ENCODE measurements at regions not wholly inside any gene's neighbourhood (a gene's known extent, or its start where the extent isn't known, plus 50 kb on each side); places are given as distances from the start of the nearest gene placed in this dataset.

DNA sequence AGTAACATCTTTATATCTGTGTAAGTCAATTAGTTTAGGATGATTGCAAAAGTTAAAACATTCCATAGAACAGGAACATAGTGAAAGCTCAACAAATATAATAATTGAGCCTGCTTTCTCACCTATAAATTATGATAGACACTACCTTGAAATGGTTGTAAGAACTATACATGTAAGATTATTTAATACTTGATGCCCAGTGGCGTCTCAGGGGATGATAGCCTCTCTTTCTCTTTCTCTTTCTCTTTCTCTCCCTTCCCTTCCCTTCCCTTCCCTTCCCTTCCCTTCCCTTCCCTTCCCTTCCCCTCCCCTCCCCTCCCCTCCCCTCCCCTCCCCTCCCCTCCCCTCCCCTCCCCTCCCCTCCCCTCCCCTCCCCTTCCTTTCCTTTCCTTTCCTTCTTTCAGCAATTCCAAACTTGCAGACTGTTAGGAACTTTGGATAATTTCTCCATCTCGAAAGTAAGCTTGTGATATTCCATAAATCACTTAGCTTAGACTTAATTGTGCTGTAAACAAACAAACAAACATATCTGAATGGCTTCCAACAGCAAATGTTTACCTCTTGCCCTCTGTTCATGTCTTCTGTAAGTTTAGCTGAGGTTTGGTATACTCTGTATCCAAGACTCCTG lies 1102.7 kb downstream of the TSN start:
- no peaks in the 10 kb centered on the region for H3K27me3 ChIP-seq
- H3K36me3 ChIP-seq = no peaks in the 10 kb centered on the region
- H3K4me3 ChIP-seq = no peak overlapping the region
- no peak overlapping the region for H3K27ac ChIP-seq
- no peaks in the 10 kb centered on the region for H3K9me3 ChIP-seq (ENCODE audit: low read depth)
- DNase-seq (ENCODE audit: low read depth in 1 of 2, low spot score in 1 of 2) = no peak
- no peak for TF ChIP-seq CTCF (IDR thresholded peaks at IDR 0.05; ENCODE audit: low read depth, low read length)
- no peaks in the 10 kb centered on the region for H3K4me1 ChIP-seq (ENCODE audit: low read depth)

DNA sequence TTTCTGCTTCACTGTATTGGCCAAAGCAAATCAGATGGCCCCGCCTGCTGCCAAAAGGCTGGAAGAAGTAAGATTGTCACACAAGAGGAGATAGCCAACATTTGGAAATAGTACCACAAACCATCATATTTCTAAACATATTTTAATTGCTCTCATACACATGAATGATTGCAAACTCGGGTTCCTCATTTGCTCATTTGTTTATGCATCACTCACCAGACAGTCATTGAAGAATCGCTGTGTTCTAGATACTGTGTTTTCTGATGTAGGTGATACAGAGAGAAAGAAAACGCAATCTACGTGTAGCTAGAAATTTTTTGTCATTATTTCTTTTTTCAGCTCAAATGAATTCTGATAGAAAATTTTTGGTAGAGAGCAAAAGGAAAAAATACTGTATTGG lies 1103.4 kb downstream of the TSN start:
- Histone ChIP-seq H3K27me3 (no peaks in the 10 kb centered on the region), H3K4me1 (ENCODE audit: low read depth) (no peaks in the 10 kb centered on the region), H3K9me3 (ENCODE audit: low read depth) (no peaks in the 10 kb centered on the region), H3K36me3 (no peaks in the 10 kb centered on the region), H3K4me3 (no peak overlapping the region), H3K27ac (no peak overlapping the region)
- DNase-seq (ENCODE audit: low read depth in 1 of 2, low spot score in 1 of 2) = no peak
- TF ChIP-seq CTCF (IDR thresholded peaks at IDR 0.05; ENCODE audit: low read depth, low read length) = no peak

DNA sequence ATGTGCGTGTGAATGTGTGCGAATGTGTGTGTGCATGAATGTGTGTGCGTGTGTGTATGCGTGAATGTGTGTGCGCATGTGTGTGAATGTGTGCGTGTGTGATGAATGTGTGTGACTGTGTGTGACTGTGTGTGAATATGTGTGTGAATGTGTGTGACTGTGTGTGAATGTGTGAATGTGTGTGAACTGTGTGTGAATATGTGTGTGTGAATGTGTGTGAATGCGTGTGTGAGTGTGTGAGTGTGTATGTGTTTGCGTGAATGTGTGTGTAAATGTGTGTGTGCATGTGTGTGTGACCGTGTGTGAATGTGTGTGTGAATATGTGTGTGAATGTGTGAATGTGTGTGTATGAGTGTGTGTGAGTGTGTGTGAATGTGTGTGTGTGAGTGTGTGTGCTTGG lies 1103.8 kb downstream of the TSN start:
- Histone ChIP-seq H3K4me1 (ENCODE audit: low read depth) (no peaks in the 10 kb centered on the region), H3K9me3 (ENCODE audit: low read depth) (no peaks in the 10 kb centered on the region), H3K36me3 (no peaks in the 10 kb centered on the region), H3K4me3 (no peak overlapping the region), H3K27me3 (no peaks in the 10 kb centered on the region), H3K27ac (no peak overlapping the region)
- DNase-seq (ENCODE audit: low read depth in 1 of 2, low spot score in 1 of 2) = no peak
- TF ChIP-seq CTCF (IDR thresholded peaks at IDR 0.05; ENCODE audit: low read depth, low read length) = no peak

DNA sequence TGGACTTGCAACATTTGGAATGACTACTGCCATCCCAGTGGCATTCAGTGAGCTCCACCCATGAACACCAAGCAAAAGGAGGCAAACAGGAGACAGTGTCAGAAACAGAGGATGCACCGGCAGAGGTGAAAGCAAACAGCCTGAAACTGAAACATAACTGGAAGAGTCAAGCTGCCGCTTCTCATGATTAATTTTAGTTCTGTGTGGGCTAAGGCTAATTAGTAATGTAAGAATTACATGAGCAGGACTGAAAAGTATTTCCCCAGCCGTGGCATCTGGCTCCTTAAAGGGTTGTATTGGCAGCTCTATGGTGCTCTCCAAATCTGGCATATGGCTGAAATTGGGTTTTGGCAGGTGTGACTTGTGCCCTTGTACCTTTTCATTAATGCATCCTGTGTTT lies 1108.1 kb downstream of the TSN start:
- H3K36me3 ChIP-seq = no peaks in the 10 kb centered on the region
- no peaks in the 10 kb centered on the region for H3K9me3 ChIP-seq (ENCODE audit: low read depth)
- no peak overlapping the region for H3K27ac ChIP-seq
- no peaks in the 10 kb centered on the region for H3K27me3 ChIP-seq
- no peaks in the 10 kb centered on the region for H3K4me1 ChIP-seq (ENCODE audit: low read depth)
- H3K4me3 ChIP-seq = no peak overlapping the region
- no peak for TF ChIP-seq CTCF (IDR thresholded peaks at IDR 0.05; ENCODE audit: low read depth, low read length)
- DNase-seq (ENCODE audit: low read depth in 1 of 2, low spot score in 1 of 2) = no peak

DNA sequence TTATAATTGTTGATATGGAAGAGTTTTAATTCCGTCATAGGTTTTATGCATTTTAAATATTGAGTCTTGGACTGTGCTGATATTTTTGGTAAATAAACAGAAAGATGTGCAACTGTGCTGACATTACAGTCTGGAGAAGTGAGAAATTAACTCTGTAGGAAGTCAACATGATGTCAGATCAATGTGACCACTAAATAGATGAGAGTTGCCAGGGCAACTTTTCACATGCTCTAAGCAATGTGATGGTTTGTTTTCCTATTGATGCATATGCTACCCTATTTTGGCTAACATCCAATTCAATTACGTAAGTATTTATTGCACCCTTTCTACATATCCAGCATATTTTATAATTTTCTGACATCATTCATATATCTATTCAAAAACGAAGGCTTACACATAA lies 1109.3 kb downstream of the TSN start:
- TF ChIP-seq CTCF (IDR thresholded peaks at IDR 0.05; ENCODE audit: low read depth, low read length) = no peak
- no peak overlapping the region for H3K27ac ChIP-seq
- no peaks in the 10 kb centered on the region for H3K36me3 ChIP-seq
- DNase-seq (ENCODE audit: low read depth in 1 of 2, low spot score in 1 of 2) = peak in 1 of 2 donors; percentile 23
- no peak overlapping the region for H3K4me3 ChIP-seq
- H3K9me3 ChIP-seq (ENCODE audit: low read depth) = no peaks in the 10 kb centered on the region
- no peaks in the 10 kb centered on the region for H3K27me3 ChIP-seq
- H3K4me1 ChIP-seq (ENCODE audit: low read depth) = no peaks in the 10 kb centered on the region

DNA sequence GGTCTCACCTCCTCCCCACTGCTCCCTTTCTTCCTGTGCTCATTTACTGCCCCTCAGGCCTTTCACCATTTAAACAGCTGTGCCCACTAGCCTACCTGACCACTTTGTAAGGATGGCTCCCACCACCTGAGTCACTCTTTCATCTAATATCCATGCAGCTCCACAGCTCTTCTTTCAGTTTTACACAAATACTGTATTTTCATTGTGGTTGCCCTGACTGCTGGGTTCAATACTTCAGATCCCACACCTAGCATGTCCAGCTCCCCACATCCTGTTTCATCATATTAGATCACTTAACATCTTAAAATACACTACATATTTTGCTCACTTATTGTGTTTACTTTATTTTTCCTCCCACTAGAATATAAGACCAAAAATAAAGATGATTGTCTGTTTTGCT lies 1110.6 kb downstream of the TSN start:
- H3K27ac ChIP-seq = no peak overlapping the region
- no peak overlapping the region for H3K4me3 ChIP-seq
- no peaks in the 10 kb centered on the region for H3K36me3 ChIP-seq
- TF ChIP-seq CTCF (IDR thresholded peaks at IDR 0.05; ENCODE audit: low read depth, low read length) = no peak
- H3K4me1 ChIP-seq (ENCODE audit: low read depth) = no peaks in the 10 kb centered on the region
- H3K9me3 ChIP-seq (ENCODE audit: low read depth) = no peaks in the 10 kb centered on the region
- no peaks in the 10 kb centered on the region for H3K27me3 ChIP-seq
- DNase-seq (ENCODE audit: low read depth in 1 of 2, low spot score in 1 of 2) = no peak
